H1 (cell line): ENCODE measurements at regions not wholly inside any gene's neighbourhood (a gene's known extent, or its start where the extent isn't known, plus 50 kb on each side); places are given as distances from the start of the nearest gene placed in this dataset.

Experiments
- CTCF ChIA-PET: fragments of 300-600 bp; sonication (Branson Sonifier 250); formaldehyde crosslinking; loops from one replicate; lab custom pipeline; 2021; ENCODE audit not compliant: partially characterized antibody; lab: Charles Lee
- POLR2A ChIA-PET: fragments of 300-600 bp; sonication (Branson Sonifier 250); formaldehyde crosslinking; loops from one replicate; lab custom pipeline; 2021; ENCODE audit warnings: inconsistent platforms; ENCODE audit not compliant: partially characterized antibody; lab: Charles Lee
- DNase-seq, 2 experiments: peaks; one replicate each; pipeline versions ENCODE4 v3.0.0 to v3.0.0-alpha.2; 2010 to 2022; ENCODE audit warnings: low spot score in 2 of 2, low read depth in 1 of 2, mixed read lengths in 1 of 2
- FAIRE-seq: peaks from 2 replicates; lab custom pipeline; 2011; peaks lifted over from hg19 to GRCh38; lab: Jason Lieb, UNC
- H2AFZ ChIP-seq: 2 replicates; pipeline ENCODE4 v1.8.1; 2012; ENCODE audit warnings: low read length, inconsistent platforms
- H2AK5ac ChIP-seq: 2 replicates; pipeline ENCODE4 v1.6.1; 2013; ENCODE audit warnings: low read depth, low read length
- H2BK120ac ChIP-seq: replicated peaks from 2 replicates; pipeline ENCODE3; 2013; ENCODE audit warnings: low read depth, low read length, inconsistent platforms
- H2BK12ac ChIP-seq: 2 replicates; pipeline ENCODE4 v1.6.1; 2013; ENCODE audit warnings: low read depth, low read length
- H2BK15ac ChIP-seq: 2 replicates; pipeline ENCODE4 v1.6.1; 2013; ENCODE audit warnings: low read length
- H2BK20ac ChIP-seq: 2 replicates; pipeline ENCODE4 v1.6.1; 2013; ENCODE audit warnings: low read length
- H2BK5ac ChIP-seq: 2 replicates; pipeline ENCODE4 v1.6.1; 2013; ENCODE audit warnings: low read depth, low read length
- H3K14ac ChIP-seq: 2 replicates; pipeline ENCODE4 v1.6.1; 2013; ENCODE audit warnings: inconsistent platforms; ENCODE audit not compliant: insufficient read length
- H3K18ac ChIP-seq: 2 replicates; pipeline ENCODE4 v1.6.1; 2013; ENCODE audit warnings: low read length; ENCODE audit errors: extremely low read depth
- H3K23ac ChIP-seq: 2 replicates; pipeline ENCODE4 v1.6.1; 2013; ENCODE audit warnings: inconsistent platforms; ENCODE audit not compliant: insufficient read length
- H3K23me2 ChIP-seq: 2 replicates; pipeline ENCODE4 v1.6.1; 2013; ENCODE audit warnings: low read depth, low read length
- H3K27ac ChIP-seq: 2 replicates; pipeline ENCODE4 v1.6.1; 2011; ENCODE audit warnings: low read depth, low read length, inconsistent platforms
- H3K27me3 ChIP-seq, 4 experiments: replicated peaks in 1 of 4; 1 replicate in 1 of 4; 2 replicates in 3 of 4; pipeline versions ENCODE4 v1.6.1 to v1.8.1; 2011 to 2013; ENCODE audit warnings: low read length in 3 of 4, mild to moderate bottlenecking in 3 of 4, inconsistent platforms in 2 of 4, mixed read lengths in 2 of 4, moderate library complexity in 1 of 4; ENCODE audit not compliant: control insufficient read depth in 3 of 4, insufficient read depth in 3 of 4; ENCODE audit errors: extremely low read depth in 1 of 4
- H3K36me3 ChIP-seq, 4 experiments: 2 replicates each; pipeline versions ENCODE4 v1.6.1 to v1.8.1; 2011 to 2013; ENCODE audit warnings: mild to moderate bottlenecking in 4 of 4, low read length in 3 of 4, moderate library complexity in 2 of 4, control low read depth in 1 of 4, inconsistent platforms in 1 of 4; ENCODE audit not compliant: insufficient read depth in 4 of 4, control insufficient read depth in 2 of 4
- H3K4ac ChIP-seq: replicated peaks from 2 replicates; pipeline ENCODE3; 2013; ENCODE audit warnings: low read length, low read depth, mixed read lengths, inconsistent platforms; ENCODE audit not compliant: insufficient read length
- H3K4me1 ChIP-seq, 4 experiments: replicated peaks in 1 of 4; 1 replicate in 1 of 4; 2 replicates in 3 of 4; pipeline versions ENCODE4 v1.6.1 to v1.8.1; 2011 to 2013; ENCODE audit warnings: low read length in 3 of 4, inconsistent platforms in 2 of 4, mixed read lengths in 1 of 4; ENCODE audit not compliant: insufficient read depth in 4 of 4, control insufficient read depth in 3 of 4
- H3K4me2 ChIP-seq, 2 experiments: 2 replicates each; pipeline versions ENCODE4 v1.6.1 to v1.8.1; 2011 to 2013; ENCODE audit warnings: low read depth in 2 of 2, low read length in 2 of 2, control low read depth in 1 of 2, inconsistent platforms in 1 of 2, mild to moderate bottlenecking in 1 of 2; ENCODE audit not compliant: insufficient read depth in 1 of 2
- H3K4me3 ChIP-seq, 4 experiments: fragments of 200-600, 300-600 bp in 1 of 4; sonication (generic), shearing (Covaris generic), sonication (Bioruptor Twin) in 1 of 4; 2 replicates each; pipeline versions ENCODE4 v1.5.1 to v1.8.1; 2011 to 2016; ENCODE audit warnings: low read length in 4 of 4, low read depth in 3 of 4, control low read depth in 2 of 4, inconsistent platforms in 2 of 4, mild to moderate bottlenecking in 2 of 4, mixed read lengths in 1 of 4, moderate library complexity in 1 of 4; ENCODE audit not compliant: insufficient read depth in 2 of 4; ENCODE audit errors: extremely low read depth in 1 of 4
- H3K56ac ChIP-seq: replicated peaks from 2 replicates; pipeline ENCODE3; 2013; ENCODE audit warnings: low read depth, mild to moderate bottlenecking, mixed read lengths, low read length, inconsistent platforms; ENCODE audit not compliant: insufficient read length
- H3K79me1 ChIP-seq: 2 replicates; pipeline ENCODE4 v1.6.1; 2013; ENCODE audit warnings: low read depth, low read length, control low read depth
- H3K79me2 ChIP-seq, 2 experiments: 2 replicates each; pipeline versions ENCODE4 v1.6.1 to v1.8.1; 2012 to 2013; ENCODE audit warnings: low read length in 2 of 2, mild to moderate bottlenecking in 2 of 2, inconsistent platforms in 1 of 2; ENCODE audit not compliant: insufficient read depth in 2 of 2, control insufficient read depth in 1 of 2
- H3K9ac ChIP-seq, 4 experiments: replicated peaks in 1 of 4; 1 replicate in 1 of 4; 2 replicates in 3 of 4; pipeline versions ENCODE4 v1.6.1 to v1.8.1; 2011 to 2013; ENCODE audit warnings: low read depth in 3 of 4, low read length in 3 of 4, control low read depth in 2 of 4, mild to moderate bottlenecking in 2 of 4, moderate library complexity in 2 of 4, inconsistent platforms in 1 of 4; ENCODE audit errors: extremely low read depth in 1 of 4
- H3K9me3 ChIP-seq, 2 experiments: 2 replicates each; pipeline versions ENCODE4 v1.6.1 to v1.8.1; 2012 to 2013; ENCODE audit warnings: mild to moderate bottlenecking in 2 of 2, moderate library complexity in 2 of 2, control low read depth in 1 of 2, inconsistent platforms in 1 of 2, low read depth in 1 of 2, low read length in 1 of 2, mixed read lengths in 1 of 2; ENCODE audit not compliant: insufficient read depth in 2 of 2
- H4K20me1 ChIP-seq, 2 experiments: replicated peaks in 1 of 2; 2 replicates each; pipeline versions ENCODE3 to v1.8.1; 2011 to 2013; ENCODE audit warnings: inconsistent platforms in 2 of 2, low read length in 2 of 2, mild to moderate bottlenecking in 1 of 2; ENCODE audit not compliant: insufficient read depth in 2 of 2, control insufficient read depth in 1 of 2
- H4K5ac ChIP-seq: 2 replicates; pipeline ENCODE4 v1.6.1; 2013; ENCODE audit warnings: low read length, low read depth, mixed read lengths, inconsistent platforms; ENCODE audit not compliant: insufficient read length
- H4K8ac ChIP-seq: 2 replicates; pipeline ENCODE4 v1.8.0; 2013; ENCODE audit warnings: mild to moderate bottlenecking, moderate library complexity, low read length, inconsistent platforms; ENCODE audit not compliant: insufficient read depth; ENCODE audit errors: extremely low read depth
- H4K91ac ChIP-seq: replicated peaks from 2 replicates; pipeline ENCODE3; 2013; ENCODE audit warnings: low read length, mixed read lengths, inconsistent platforms; ENCODE audit not compliant: insufficient read length
- BRCA1 ChIP-seq: IDR thresholded peaks from 2 replicates; pipeline ENCODE4 v1.6.1; 2012; ENCODE audit warnings: low read depth, low read length, improper control_type of control experiment
- FOSL1 ChIP-seq: IDR thresholded peaks from 2 replicates; pipeline ENCODE4 v1.6.1; 2011; ENCODE audit warnings: mild to moderate bottlenecking, low read depth, low read length, moderate library complexity; ENCODE audit not compliant: insufficient read depth
- JUND ChIP-seq: IDR thresholded peaks from 2 replicates; pipeline ENCODE4 v1.6.1; 2011; ENCODE audit warnings: mild to moderate bottlenecking, improper control_type of control experiment, low read length
- MAFK ChIP-seq: IDR thresholded peaks from 2 replicates; pipeline ENCODE4 v1.6.1; 2012; ENCODE audit warnings: low read depth, mild to moderate bottlenecking, improper control_type of control experiment, low read length
- NANOG ChIP-seq: IDR thresholded peaks from 2 replicates; pipeline ENCODE4 v1.6.1; 2011; ENCODE audit warnings: low read length, low read depth, mild to moderate bottlenecking, inconsistent platforms; ENCODE audit not compliant: insufficient read depth, poor library complexity, severe bottlenecking
- PHF8 ChIP-seq: fragments of 200-600 bp; sonication (generic); conservative IDR thresholded peaks from 2 replicates; pipeline ENCODE4 v1.7.1; 2012; ENCODE audit warnings: low read depth, mild to moderate bottlenecking, inconsistent platforms, low read length, moderate library complexity
- TEAD4 ChIP-seq: IDR thresholded peaks from 2 replicates; pipeline ENCODE4 v1.6.1; 2012; ENCODE audit warnings: low read depth, low read length, inconsistent platforms, mixed read lengths
- WGBS, 2 experiments: shearing (Covaris generic) in 1 of 2; methylation state at CpG; one replicate each; pipeline versions ENCODE4 v1.1.6 to v1.1.7; 2013 to 2015; ENCODE audit warnings: low lambda C conversion rate in 2 of 2, mixed read lengths in 2 of 2, inconsistent platforms in 1 of 2, low coverage in 1 of 2, missing lambda C conversion rate in 1 of 2; ENCODE audit not compliant: insufficient replicate concordance in 2 of 2, insufficient coverage in 1 of 2, insufficient read length in 1 of 2; ENCODE audit errors: extremely low coverage in 1 of 2, missing lambda C conversion rate in 1 of 2; 5-methylcytosine and 5-hydroxymethylcytosine counted together

DNA sequence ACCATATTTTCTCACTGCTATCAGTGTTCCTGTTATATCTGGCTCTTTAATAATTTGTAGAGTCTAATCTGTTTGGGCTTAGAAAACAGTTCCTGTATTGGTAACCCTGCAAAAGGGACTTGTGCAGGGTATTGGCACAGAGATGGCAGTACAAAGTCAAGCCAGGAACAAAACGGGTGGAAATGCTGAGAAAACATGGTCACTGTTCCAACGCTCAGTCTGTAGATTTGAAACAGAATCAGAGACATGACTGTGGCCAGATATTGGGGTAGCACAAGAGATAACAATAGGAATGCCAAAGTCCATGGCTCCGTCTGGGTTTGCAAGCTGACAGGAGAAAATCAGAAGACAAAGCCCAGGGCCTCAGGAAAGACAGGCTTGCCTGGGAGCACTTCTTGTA lies 290.7 kb upstream of the PDE3A start:
- no peaks in the 10 kb centered on the region for H3K23me2 ChIP-seq
- H3K4me1 ChIP-seq, result no peaks in the 10 kb centered on the region
- H3K79me1 ChIP-seq, result no peaks in the 10 kb centered on the region
- FAIRE-seq (no peak), DNase-seq (no peak)
- H2AK5ac ChIP-seq, result no peak overlapping the region
- H4K8ac ChIP-seq, result no peak overlapping the region
- H3K4ac ChIP-seq, result no peak overlapping the region
- H3K4me2 ChIP-seq, result no peak overlapping the region
- no peak overlapping the region for H3K56ac ChIP-seq
- no peak overlapping the region for H3K18ac ChIP-seq
- CTCF ChIA-PET, result no interaction called here
- no peak overlapping the region for H3K9ac ChIP-seq
- no peaks in the 10 kb centered on the region for H3K36me3 ChIP-seq
- H4K20me1 ChIP-seq, result no peaks in the 10 kb centered on the region
- no peak overlapping the region for H3K4me3 ChIP-seq
- no peaks in the 10 kb centered on the region for H3K9me3 ChIP-seq
- H2BK5ac ChIP-seq, result no peak overlapping the region
- 90% methylated on average over 3 of the region's 3 CpGs; no CpG with 5 or more reads in 1 of the 2 experiments for WGBS, 2 experiments
- H4K5ac ChIP-seq, result no peak overlapping the region
- no peak overlapping the region for H2BK120ac ChIP-seq
- POLR2A ChIA-PET, result no interaction called here
- H3K14ac ChIP-seq, result no peak overlapping the region
- TF ChIP-seq TEAD4 (no peak), BRCA1 (no peak), NANOG (no peak), PHF8 (no peak), JUND (no peak), FOSL1 (no peak), MAFK (no peak)
- H2BK20ac ChIP-seq, result no peak overlapping the region
- no peak overlapping the region; the same call in 1 of the 2 replicates for H2AFZ ChIP-seq
- H2BK15ac ChIP-seq, result no peak overlapping the region
- H3K79me2 ChIP-seq, result no peaks in the 10 kb centered on the region
- no peak overlapping the region for H3K27ac ChIP-seq
- no peak overlapping the region for H4K91ac ChIP-seq
- no peaks in the 10 kb centered on the region for H3K27me3 ChIP-seq
- H2BK12ac ChIP-seq, result no peak overlapping the region
- H3K23ac ChIP-seq, result no peak overlapping the region
